HG02852 (cell line): ENCODE measurements at regions not wholly inside any gene's neighbourhood (a gene's known extent, or its start where the extent isn't known, plus 50 kb on each side); places are given as distances from the start of the nearest gene placed in this dataset.

Experiments
- ATAC-seq: cut with Tn5 transposase; IDR thresholded peaks from one replicate; pipeline ENCODE4 v1.9.1; 2021; ENCODE audit warnings: mild to moderate bottlenecking, moderate library complexity; ENCODE audit not compliant: unreplicated experiment

GRCh38 chr17:79142375-79142774 lies 67.8 kb downstream of the ENGASE start:
- ATAC-seq = no peak

DNA sequence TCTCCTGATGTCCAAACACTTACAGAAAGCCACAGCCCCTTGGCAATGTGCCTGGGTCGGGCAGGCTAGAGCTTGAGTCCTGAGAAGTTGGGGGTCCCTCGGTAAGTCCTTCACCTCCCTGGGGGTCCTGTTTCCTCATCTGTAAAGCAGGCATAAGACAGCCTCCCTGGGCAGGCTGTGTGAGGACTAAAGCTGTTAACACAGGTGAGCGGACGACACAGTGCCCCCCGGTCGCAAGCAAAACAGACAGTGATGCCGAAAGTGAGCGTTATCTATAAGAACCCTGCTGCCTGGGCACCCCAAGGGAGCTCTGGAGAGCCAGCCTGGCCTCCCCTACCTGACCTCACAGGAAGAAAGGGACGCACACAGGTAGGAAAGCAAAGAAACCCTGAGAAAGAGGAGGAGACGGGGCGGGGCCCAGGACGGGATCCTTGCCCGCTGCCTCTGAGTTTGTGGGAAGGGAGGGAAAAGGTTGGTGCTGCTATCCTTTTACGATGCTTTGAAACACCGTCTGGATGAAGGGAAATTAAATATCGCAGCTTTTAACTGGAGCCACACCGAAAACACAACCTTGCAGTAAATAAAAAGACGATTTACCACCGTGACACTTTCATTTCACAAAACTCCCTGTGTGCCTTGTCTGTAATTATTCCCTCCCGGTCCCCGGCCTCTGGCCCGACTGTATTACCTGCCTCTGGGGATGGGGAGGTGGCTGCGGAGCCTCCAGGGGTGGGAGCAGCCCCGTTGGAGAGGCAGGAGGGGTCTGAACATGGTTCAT lies 67.1 kb downstream of the ENGASE start:
- no peak for ATAC-seq

DNA sequence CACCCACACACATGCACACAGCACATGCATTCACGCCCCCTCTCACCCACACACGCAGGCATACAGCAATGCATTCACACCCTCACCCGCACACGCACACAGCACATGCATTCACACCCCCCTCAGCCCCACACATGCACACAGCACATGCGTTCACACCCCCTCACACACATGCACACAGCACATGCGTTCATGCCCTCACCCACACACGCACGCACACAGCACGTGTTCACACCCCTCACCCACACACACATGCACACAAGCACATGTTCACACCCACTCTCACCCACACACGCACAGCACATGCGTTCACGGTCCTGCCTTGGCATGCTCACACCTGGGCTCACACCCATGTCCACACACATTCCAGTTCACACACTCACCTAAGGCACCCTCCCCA lies 64.2 kb downstream of the ENGASE start:
- ATAC-seq = no peak

DNA sequence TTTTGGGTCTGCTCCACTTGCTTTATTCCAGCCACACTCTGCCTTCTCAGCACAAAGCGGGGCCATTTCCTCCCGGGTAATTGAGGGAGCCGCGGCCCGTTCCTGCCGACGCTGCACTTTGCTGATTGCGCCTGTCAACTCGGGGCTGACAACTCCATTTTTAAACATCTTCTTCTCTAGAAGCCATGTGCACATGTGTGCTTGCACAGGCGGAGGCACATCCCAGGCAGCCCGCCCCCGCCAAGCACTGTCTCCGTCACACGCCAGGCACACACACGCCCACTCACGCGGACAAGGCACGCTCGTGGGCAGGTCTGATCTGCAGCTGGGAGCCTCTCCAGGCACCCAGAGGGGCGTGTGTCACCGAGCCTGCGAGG lies 63.2 kb downstream of the ENGASE start:
- ATAC-seq = no peak

DNA sequence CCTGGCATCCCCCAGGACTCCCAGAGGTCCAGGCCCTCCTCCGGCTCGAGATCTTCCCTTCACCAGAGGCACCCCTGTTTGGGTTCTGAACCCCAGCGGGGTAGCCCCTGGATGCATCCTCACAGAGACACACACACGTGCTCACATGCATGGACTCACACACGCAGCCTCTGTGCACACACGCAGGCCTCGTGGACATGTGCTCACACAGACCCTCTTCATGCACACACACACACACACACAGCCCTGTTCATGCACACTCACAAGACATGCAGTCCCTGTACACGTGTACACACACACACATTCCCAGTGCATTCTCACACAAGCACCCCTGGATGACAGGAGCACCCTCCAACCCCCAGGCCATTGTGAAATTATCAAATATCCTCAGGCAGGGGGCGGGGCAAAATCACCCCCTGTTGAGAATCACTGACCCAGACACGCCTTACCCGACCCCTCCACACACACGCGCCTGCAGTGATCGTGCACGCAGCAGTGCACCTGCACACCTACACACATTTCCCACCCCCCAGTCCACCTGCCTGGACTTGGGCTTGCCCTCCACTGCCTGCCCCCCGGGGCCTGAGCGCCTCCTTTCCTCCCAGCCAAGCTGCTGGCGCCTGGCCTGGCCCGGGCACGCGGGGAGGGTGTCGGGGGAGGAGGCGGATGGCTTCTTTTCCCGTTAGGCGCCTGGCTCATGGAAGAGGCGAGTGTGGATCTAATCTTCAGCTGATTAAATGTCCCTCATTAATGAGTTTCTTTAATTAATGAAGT lies 62.6 kb downstream of the ENGASE start:
- no peak for ATAC-seq

DNA sequence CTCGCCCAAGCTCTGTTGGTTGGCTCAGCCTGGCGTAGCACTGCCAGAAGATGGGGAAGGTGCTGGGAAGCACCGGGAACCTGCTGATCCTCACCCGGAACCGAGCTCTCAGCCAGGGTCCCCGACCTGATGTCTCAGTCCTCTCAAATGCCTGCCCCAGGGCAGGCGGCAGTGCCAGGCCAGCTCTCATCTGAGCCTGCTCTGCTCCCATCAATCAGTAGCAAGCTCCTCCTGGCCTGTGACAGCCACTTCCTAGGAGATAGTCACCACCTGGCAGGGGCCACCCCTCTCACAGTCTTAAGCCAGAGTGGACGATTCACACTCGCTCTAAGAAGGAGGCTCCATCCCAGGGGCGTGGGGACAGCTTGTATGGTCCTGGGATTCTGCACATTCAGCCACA lies 62.0 kb downstream of the ENGASE start:
- ATAC-seq = no peak
